ENCODE measurements at regions not wholly inside any gene's neighbourhood (a gene's known extent, or its start where the extent isn't known, plus 50 kb on each side); places are given as distances from the start of the nearest gene placed in this dataset.

DNA sequence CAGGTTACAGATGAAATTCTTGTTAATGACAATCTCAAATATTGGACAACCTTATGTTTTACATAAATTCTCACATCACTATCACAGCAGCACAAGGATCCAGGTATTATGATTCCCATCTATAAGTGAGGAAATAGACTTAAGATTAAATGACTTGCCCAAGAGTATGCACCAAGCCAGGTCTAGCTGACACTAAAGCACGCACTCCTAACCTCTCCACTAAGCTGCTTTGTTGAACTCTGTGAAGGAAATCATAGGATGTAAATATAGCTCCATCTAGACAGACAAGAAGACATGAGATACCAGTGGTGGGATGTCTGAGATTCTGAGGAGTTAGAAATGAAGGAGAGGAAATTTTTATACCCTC lies 87.9 kb downstream of the PHLDA1 start:
- TF ChIP-seq, protein P1, sequence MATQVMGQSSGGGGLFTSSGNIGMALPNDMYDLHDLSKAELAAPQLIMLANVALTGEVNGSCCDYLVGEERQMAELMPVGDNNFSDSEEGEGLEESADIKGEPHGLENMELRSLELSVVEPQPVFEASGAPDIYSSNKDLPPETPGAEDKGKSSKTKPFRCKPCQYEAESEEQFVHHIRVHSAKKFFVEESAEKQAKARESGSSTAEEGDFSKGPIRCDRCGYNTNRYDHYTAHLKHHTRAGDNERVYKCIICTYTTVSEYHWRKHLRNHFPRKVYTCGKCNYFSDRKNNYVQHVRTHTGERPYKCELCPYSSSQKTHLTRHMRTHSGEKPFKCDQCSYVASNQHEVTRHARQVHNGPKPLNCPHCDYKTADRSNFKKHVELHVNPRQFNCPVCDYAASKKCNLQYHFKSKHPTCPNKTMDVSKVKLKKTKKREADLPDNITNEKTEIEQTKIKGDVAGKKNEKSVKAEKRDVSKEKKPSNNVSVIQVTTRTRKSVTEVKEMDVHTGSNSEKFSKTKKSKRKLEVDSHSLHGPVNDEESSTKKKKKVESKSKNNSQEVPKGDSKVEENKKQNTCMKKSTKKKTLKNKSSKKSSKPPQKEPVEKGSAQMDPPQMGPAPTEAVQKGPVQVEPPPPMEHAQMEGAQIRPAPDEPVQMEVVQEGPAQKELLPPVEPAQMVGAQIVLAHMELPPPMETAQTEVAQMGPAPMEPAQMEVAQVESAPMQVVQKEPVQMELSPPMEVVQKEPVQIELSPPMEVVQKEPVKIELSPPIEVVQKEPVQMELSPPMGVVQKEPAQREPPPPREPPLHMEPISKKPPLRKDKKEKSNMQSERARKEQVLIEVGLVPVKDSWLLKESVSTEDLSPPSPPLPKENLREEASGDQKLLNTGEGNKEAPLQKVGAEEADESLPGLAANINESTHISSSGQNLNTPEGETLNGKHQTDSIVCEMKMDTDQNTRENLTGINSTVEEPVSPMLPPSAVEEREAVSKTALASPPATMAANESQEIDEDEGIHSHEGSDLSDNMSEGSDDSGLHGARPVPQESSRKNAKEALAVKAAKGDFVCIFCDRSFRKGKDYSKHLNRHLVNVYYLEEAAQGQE (IDR thresholded peaks at IDR 0.05; ENCODE audit: insufficient read depth in 1 of 2, low read depth in 2 of 2, low read length in 2 of 2): no peak
- TF ChIP-seq FOXP2 (optimal IDR thresholded peaks at IDR 0.05; ENCODE audit: borderline replicate concordance, extremely low read depth, extremely low read length, insufficient read depth) (no peak), TAF1 (IDR thresholded peaks at IDR 0.05; ENCODE audit: borderline replicate concordance, insufficient read depth, low read length) (0 out of 2 replicates have a peak, but pooled peaks have one; percentile 33)

DNA sequence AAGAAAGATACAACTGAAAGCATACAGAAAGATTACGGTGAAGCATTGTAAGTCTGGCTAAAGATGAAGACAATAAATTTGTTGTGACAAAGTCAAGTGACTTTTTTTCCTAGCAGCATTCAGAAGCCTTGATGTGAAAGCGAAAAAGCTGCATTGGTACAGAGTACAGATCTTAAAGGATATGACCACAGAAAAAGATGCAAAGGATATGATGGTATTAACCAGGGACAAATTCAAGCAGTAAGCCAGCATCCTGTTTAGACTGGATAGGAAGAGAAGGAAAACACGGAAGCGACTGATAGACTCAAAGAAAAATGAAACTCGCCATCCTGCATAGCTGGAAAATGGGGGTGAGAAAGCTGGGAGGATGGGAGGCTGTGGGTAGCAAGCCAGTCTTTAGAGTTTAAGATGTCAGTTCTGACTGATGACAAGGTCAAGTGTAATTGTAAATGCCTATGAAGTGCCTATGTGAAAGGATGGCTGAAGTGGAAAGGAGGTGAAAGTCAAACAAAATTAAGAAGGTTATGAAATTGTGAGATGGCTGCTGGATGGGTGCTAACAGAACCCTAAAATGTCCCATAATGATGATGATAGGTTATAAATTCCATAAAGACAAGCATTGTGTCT lies 92.4 kb downstream of the PHLDA1 start:
- TF ChIP-seq TAF1 (IDR thresholded peaks at IDR 0.05; ENCODE audit: borderline replicate concordance, insufficient read depth, low read length) (no peak), POLR2AphosphoS5 (IDR thresholded peaks at IDR 0.05; ENCODE audit: low read depth, low read length) (no peak), FOXP2 (optimal IDR thresholded peaks at IDR 0.05; ENCODE audit: borderline replicate concordance, extremely low read depth, extremely low read length, insufficient read depth) (no peak), SIN3A (IDR thresholded peaks at IDR 0.05; ENCODE audit: borderline replicate concordance, insufficient read depth, low read length) (no peak)
- TF ChIP-seq, protein P1 (IDR thresholded peaks at IDR 0.05; ENCODE audit: insufficient read depth in 1 of 2, low read depth in 2 of 2, low read length in 2 of 2): no peak

DNA sequence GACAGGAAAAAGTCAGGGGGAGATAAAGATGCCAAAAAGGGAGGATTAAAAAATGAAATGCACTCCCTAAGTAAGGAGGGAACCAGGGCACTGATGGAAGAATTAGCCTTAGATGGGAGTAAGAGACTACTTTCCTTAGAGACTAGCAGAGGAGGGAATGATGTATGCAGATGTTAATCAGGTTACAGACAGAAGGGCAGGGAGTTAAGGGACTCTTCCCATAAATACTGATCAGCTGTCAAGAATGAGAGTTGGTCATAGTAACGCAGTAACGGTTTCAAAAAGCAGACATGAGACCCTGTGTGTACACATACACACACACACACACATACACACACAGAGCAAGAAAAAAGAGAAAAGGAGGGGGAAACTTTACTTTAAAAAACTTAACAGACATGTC lies 93.4 kb downstream of the PHLDA1 start:
- TF ChIP-seq FOXP2 (optimal IDR thresholded peaks at IDR 0.05; ENCODE audit: borderline replicate concordance, extremely low read depth, extremely low read length, insufficient read depth) (no peak), TAF1 (IDR thresholded peaks at IDR 0.05; ENCODE audit: borderline replicate concordance, insufficient read depth, low read length) (no peak), POLR2AphosphoS5 (IDR thresholded peaks at IDR 0.05; ENCODE audit: low read depth, low read length) (no peak), SIN3A (IDR thresholded peaks at IDR 0.05; ENCODE audit: borderline replicate concordance, insufficient read depth, low read length) (no peak)
- TF ChIP-seq, protein P1 (IDR thresholded peaks at IDR 0.05; ENCODE audit: insufficient read depth in 1 of 2, low read depth in 2 of 2, low read length in 2 of 2): no peak

DNA sequence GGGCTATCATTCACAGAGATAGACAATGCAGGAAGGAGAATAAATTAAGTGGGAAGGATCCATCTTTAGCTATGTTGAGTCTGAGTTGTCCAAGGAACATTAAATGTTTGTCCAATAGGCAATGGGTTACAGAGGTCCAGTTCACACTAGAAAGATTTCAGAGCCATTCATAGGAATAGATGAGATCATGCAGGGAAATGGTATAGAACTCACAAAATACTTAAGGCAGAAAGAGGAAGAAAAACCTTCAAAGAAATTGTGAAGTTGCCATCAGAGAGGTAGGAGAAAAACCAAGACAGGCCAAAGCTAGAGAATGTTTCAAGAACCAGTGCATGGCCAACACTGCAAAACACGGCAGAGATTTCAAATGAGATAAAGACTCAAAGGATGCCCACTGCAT lies 94.1 kb downstream of the PHLDA1 start:
- TF ChIP-seq TAF1 (IDR thresholded peaks at IDR 0.05; ENCODE audit: borderline replicate concordance, insufficient read depth, low read length): no peak

DNA sequence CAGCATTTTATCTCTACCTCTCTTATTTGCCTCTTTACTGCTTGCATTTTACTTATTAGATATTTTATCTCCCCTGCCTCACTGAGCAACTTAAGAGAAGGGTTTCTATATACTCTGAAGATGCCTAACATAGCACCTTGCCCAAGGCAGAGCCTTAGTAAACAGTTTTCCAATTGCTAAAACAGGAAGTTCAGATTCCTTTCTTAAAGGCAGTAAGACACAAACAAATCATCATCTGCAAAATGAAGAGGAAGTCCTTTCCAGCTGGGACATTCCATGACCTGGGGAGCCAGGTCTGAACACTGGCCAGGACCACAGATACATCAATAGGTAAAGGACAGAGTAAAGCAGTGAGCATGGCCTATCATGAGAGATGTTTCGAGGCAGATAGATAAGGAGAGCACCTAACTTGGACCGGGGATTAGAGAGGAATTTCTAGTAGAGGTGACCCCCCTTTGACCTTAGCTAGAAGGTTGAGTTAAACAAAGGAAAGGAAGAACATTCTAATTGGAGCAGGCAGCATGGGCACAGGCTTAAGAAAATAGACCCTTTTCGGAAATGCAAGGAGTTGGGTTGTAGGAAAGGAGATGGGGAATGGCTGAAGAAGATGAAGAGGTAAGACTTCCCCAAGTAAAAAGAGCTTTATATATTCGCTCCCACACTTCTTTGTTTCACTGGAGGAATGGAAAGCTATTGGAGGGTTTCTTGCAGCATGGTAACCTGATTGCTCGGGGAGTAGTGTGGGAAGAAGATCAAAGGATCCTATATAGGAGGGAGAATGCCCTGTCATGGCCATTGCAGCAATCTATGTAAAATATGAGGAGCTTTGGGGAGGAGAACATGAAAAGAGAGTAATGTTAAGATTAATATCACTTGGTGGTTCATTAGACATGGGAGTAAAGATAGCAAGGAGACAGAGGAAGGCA lies 94.8 kb downstream of the PHLDA1 start:
- no peak for TF ChIP-seq POLR2AphosphoS5 (IDR thresholded peaks at IDR 0.05; ENCODE audit: low read depth, low read length)
- TF ChIP-seq TAF1 (IDR thresholded peaks at IDR 0.05; ENCODE audit: borderline replicate concordance, insufficient read depth, low read length): no peak
- no peak for TF ChIP-seq FOXP2 (optimal IDR thresholded peaks at IDR 0.05; ENCODE audit: borderline replicate concordance, extremely low read depth, extremely low read length, insufficient read depth)
- TF ChIP-seq, protein P1 (IDR thresholded peaks at IDR 0.05; ENCODE audit: insufficient read depth in 1 of 2, low read depth in 2 of 2, low read length in 2 of 2): no peak
- TF ChIP-seq SIN3A (IDR thresholded peaks at IDR 0.05; ENCODE audit: borderline replicate concordance, insufficient read depth, low read length): no peak

Measured in PFSK-1 (cell line).